Spleen (tissue), 11 donors: ENCODE measurements at regions not wholly inside any gene's neighbourhood (a gene's known extent, or its start where the extent isn't known, plus 50 kb on each side); places are given as distances from the start of the nearest gene placed in this dataset.

Experiments
- DNase-seq: peaks from one replicate; pipeline ENCODE4 v3.0.0-alpha.2; 2020
- H3K27ac ChIP-seq, 8 donors: fragments of 200-600 bp; sonication (generic) in 7 of 8; 1 replicate in 4 of 8; 2 replicates in 4 of 8; pipeline versions ENCODE4 v1.5.0 to v1.8.0; 2016 to 2021; ENCODE audit warnings: inconsistent platforms in 4 of 8, mild to moderate bottlenecking in 4 of 8, moderate library complexity in 1 of 8
- H3K27me3 ChIP-seq, 7 donors: fragments of 200-600 bp; sonication (generic) in 6 of 7; replicated peaks in 1 of 7; 1 replicate in 4 of 7; 2 replicates in 3 of 7; pipeline versions ENCODE4 v1.5.0 to v1.8.0; 2016 to 2021; ENCODE audit warnings: inconsistent platforms in 3 of 7, mild to moderate bottlenecking in 1 of 7
- H3K36me3 ChIP-seq, 6 donors: fragments of 200-600 bp; sonication (generic) in 5 of 6; 1 replicate in 4 of 6; 2 replicates in 2 of 6; pipeline versions ENCODE4 v1.5.0 to v1.8.0; 2016 to 2021; ENCODE audit warnings: inconsistent platforms in 2 of 6
- H3K4me1 ChIP-seq, 6 donors: fragments of 200-600 bp; sonication (generic) in 5 of 6; 1 replicate in 3 of 6; 2 replicates in 3 of 6; pipeline versions ENCODE4 v1.5.0 to v1.8.0; 2016 to 2021; ENCODE audit warnings: inconsistent platforms in 3 of 6
- H3K4me3 ChIP-seq, 8 donors: fragments of 200-600 bp; sonication (generic) in 7 of 8; 1 replicate in 4 of 8; 2 replicates in 4 of 8; pipeline versions ENCODE4 v1.5.0 to v1.8.0; 2016 to 2021; ENCODE audit warnings: inconsistent platforms in 4 of 8, mild to moderate bottlenecking in 4 of 8, moderate library complexity in 2 of 8
- H3K9me3 ChIP-seq, 8 donors: fragments of 200-600 bp; sonication (generic) in 7 of 8; 1 replicate in 4 of 8; 2 replicates in 4 of 8; pipeline versions ENCODE4 v1.5.0 to v1.8.0; 2016 to 2021; ENCODE audit warnings: inconsistent platforms in 4 of 8
- POLR2A ChIP-seq, 3 donors: fragments of 450-650 bp; IDR thresholded peaks; one replicate each; pipeline ENCODE4 v1.5.1; 2017; ENCODE audit warnings: antibody characterized with exemption in 3 of 3, mild to moderate bottlenecking in 1 of 3
- POLR2AphosphoS5 ChIP-seq, 3 donors: sonication (generic); formaldehyde crosslinking; IDR thresholded peaks; one replicate each; pipeline ENCODE4 v1.5.1; 2017; ENCODE audit warnings: antibody characterized with exemption in 3 of 3
- WGBS, 5 donors: extraction: QIAGEN DNeasy Blood & Tissue Kit in 3 of 5; methylation state at CpG; one replicate each; pipeline versions ENCODE4 v1.1.5 to v1.1.7; 2013 to 2018; 5-methylcytosine and 5-hydroxymethylcytosine counted together
- intact Hi-C: fragments of 100-400 bp; cut with DNase I; formaldehyde crosslinking; loops from one replicate; pipeline ENCODE4 v1.15.0; 2023; ENCODE audit warnings: low total_unique reads
- TF ChIP-seq, protein P1 (sequence below), 11 experiments: fragments of 200-600 bp in 7 of 11; fragments of 450-650 bp in 4 of 11; sonication (generic) in 4 of 11; IDR thresholded peaks in 8 of 11; conservative IDR thresholded peaks in 3 of 11; 1 replicate in 7 of 11; 2 replicates in 4 of 11; pipeline versions ENCODE4 v1.4.0 to v1.8.0; 2016 to 2021; ENCODE audit warnings: antibody characterized with exemption in 11 of 11, inconsistent platforms in 4 of 11, mild to moderate bottlenecking in 1 of 11
- donor health status: healthy with polysubstance abuse.
- donor health status: DM: no; HTN: no; CAD: no; lungs with moderate emphysema.
- donor health status: DM: no; HTN: no; CAD: no.
- donor health status: Bipolar disorder and iron deficiency.
- donor health status: healthy.
- donor health status: DM: no; HTN: no; CAD: no.
- donor health status: DM: yes; HTN: yes; CAD: no.

DNA sequence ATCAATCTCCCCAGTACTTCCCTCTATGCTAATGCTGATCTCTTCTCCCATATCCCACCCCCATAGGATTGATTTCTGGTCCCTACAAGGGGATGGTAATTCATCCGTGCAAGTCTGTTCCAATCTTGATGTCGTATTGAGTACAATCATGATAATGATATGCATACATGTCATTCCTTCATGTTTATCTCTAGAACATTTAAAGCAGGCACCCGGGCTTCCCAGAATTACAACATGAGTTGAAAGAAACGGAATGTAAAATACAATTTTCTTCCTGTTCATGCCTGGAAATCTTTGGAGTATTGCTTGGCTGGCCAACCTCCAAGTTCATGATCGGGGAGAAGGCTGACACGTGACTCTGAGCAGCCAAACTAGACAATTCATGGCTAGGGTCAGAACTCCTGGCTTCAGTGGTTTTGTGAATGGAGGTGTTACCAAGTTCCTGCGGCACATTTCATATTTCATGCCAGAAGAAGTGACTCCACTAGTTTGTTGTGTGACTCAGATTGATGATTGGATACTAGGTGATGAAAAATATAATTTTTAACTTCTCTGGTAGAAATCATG lies 66.6 kb downstream of the C9orf152 start:
- WGBS, 5 donors = 54 to 64% (median 60%) methylated on average over 7 of the region's 7 CpGs
- Histone ChIP-seq H3K4me3 (no peak overlapping the region), H3K27me3 (no peaks in the 10 kb centered on the region), H3K36me3 (peaks cover 0 to 44% (median 19%) of the 10 kb centered on the region in 6 donors), H3K9me3 (no peaks in the 10 kb centered on the region), H3K27ac (peak overlapping the region in 6 of 8 donors; percentile 62 to 86 (median 77)), H3K4me1 (peaks cover 24 to 83% (median 64%) of the 10 kb centered on the region in 6 donors)
- no peak for DNase-seq
- TF ChIP-seq, protein P1, sequence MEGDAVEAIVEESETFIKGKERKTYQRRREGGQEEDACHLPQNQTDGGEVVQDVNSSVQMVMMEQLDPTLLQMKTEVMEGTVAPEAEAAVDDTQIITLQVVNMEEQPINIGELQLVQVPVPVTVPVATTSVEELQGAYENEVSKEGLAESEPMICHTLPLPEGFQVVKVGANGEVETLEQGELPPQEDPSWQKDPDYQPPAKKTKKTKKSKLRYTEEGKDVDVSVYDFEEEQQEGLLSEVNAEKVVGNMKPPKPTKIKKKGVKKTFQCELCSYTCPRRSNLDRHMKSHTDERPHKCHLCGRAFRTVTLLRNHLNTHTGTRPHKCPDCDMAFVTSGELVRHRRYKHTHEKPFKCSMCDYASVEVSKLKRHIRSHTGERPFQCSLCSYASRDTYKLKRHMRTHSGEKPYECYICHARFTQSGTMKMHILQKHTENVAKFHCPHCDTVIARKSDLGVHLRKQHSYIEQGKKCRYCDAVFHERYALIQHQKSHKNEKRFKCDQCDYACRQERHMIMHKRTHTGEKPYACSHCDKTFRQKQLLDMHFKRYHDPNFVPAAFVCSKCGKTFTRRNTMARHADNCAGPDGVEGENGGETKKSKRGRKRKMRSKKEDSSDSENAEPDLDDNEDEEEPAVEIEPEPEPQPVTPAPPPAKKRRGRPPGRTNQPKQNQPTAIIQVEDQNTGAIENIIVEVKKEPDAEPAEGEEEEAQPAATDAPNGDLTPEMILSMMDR (IDR thresholded peaks at IDR 0.05 in 8 of 11, conservative IDR thresholded peaks at IDR 0.05 in 3 of 11) = no peak
- TF ChIP-seq POLR2AphosphoS5 (IDR thresholded peaks at IDR 0.05) = peak in 1 of 3 donors; percentile 48
- TF ChIP-seq POLR2A (IDR thresholded peaks at IDR 0.05) = no peak
- intact Hi-C loops = no loop called here

DNA sequence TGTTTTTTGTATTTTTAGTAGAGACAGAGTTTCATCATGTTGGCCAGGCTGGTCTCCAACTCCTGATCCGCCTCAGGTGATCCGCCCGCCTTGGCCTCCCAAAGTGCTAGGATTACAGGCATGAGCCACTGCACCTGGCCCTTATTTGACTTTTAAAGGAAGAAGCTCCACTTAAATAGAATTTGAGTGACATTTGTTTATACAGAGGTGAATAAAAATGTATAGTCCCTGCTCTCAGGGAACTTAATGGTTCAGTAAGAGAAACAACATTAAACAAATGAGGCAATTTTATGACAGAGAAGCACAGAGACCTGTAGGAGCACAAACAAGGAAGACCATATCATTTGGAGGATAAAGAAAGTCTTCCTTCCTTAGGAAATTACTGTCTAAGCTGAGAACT lies 65.7 kb downstream of the C9orf152 start:
- intact Hi-C loops = no loop called here
- 89 to 96% (median 94%) methylated on average over 3 of the region's 3 CpGs for WGBS, 5 donors
- Histone ChIP-seq H3K4me1 (peaks cover 33 to 88% (median 72%) of the 10 kb centered on the region in 6 donors), H3K9me3 (no peaks in the 10 kb centered on the region), H3K4me3 (no peak overlapping the region), H3K27me3 (no peaks in the 10 kb centered on the region), H3K36me3 (peaks cover 0 to 35% (median 11%) of the 10 kb centered on the region in 6 donors), H3K27ac (peak overlapping the region in 7 of 8 donors; percentile 62 to 86 (median 77))
- no peak for DNase-seq
- TF ChIP-seq, protein P1 (IDR thresholded peaks at IDR 0.05 in 8 of 11, conservative IDR thresholded peaks at IDR 0.05 in 3 of 11) = no peak
- TF ChIP-seq POLR2AphosphoS5 (IDR thresholded peaks at IDR 0.05) (no peak), POLR2A (IDR thresholded peaks at IDR 0.05) (no peak)

DNA sequence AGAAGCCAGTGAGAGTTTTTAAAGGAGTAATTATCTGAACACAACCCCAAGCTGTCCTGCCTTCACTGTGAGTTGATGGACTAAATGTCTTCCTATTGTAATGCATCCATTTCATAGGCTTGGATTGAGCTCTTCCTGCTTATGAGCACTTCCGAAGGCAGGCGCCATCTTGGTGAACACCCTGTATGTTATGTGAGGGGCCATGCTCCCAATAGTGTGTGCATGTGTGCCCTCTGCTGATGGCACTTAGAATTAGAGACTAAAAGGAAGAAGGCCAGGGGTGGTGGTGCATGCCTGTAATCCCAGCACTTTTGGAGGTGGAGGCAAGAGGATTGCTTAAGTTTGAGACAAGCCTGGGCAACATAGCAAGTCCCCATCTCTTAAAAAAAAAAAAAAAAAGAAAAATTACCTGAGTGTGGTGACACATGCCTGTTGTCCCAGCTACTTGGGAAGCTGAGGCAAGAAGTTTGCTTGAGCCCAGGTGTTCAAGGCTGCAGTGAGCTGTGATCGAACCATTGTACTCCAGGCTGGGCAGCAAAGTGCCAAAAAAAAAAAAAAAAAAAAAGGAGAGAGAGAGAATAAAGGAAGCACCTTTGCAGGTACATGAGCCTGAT lies 65.0 kb downstream of the C9orf152 start:
- WGBS, 5 donors = 67 to 80% (median 75%) methylated on average over 3 of the region's 3 CpGs

DNA sequence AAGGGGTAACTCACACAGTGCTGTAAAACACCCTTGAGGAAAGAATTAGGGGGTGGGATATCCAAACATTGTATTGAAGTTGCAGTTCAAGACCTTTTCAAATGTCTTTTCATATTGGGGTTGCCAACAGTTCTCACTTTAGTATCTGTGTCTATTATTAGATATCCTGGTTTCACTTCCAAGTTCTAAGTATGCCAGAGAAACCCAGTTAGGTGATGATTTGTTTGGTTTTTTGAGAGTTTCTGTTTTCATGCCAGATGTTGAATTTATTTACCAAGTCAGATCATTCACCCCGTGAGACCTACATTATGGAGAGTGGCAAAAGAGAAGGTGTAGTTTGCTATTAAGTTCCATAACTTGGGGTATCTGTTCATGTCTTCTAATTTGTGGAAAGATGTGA lies 64.5 kb downstream of the C9orf152 start:
- DNase-seq = no peak
- H3K27ac ChIP-seq = peak overlapping the region; percentile 38 to 86 (median 75)
- H3K36me3 ChIP-seq = peaks cover 0 to 23% (median 3%) of the 10 kb centered on the region in 6 donors
- H3K27me3 ChIP-seq = no peaks in the 10 kb centered on the region
- peak overlapping the region in 2 of 8 donors; percentile 9 to 20 for H3K4me3 ChIP-seq
- intact Hi-C loops = no loop called here
- H3K9me3 ChIP-seq = no peaks in the 10 kb centered on the region
- no peak for TF ChIP-seq POLR2A (IDR thresholded peaks at IDR 0.05)
- TF ChIP-seq, protein P1 (IDR thresholded peaks at IDR 0.05 in 8 of 11, conservative IDR thresholded peaks at IDR 0.05 in 3 of 11) = no peak
- TF ChIP-seq POLR2AphosphoS5 (IDR thresholded peaks at IDR 0.05) = no peak
- peaks cover 43 to 88% (median 79%) of the 10 kb centered on the region in 6 donors for H3K4me1 ChIP-seq
- WGBS, 5 donors = 5 to 14% (median 11%) methylated on average over 1 of the region's 1 CpG

More for the DNA sequence above, 65.0 kb downstream of the C9orf152 start:
- Histone ChIP-seq H3K9me3 (no peaks in the 10 kb centered on the region), H3K36me3 (peaks cover 0 to 28% (median 5%) of the 10 kb centered on the region in 6 donors), H3K4me3 (peak overlapping the region in 2 of 8 donors; percentile 9 to 20), H3K4me1 (peaks cover 39 to 88% (median 76%) of the 10 kb centered on the region in 6 donors), H3K27ac (peak overlapping the region; percentile 38 to 86 (median 75)), H3K27me3 (no peaks in the 10 kb centered on the region)
- intact Hi-C loops = no loop called here
- no peak for DNase-seq
- TF ChIP-seq POLR2A (IDR thresholded peaks at IDR 0.05) = no peak
- TF ChIP-seq, protein P1 (IDR thresholded peaks at IDR 0.05 in 8 of 11, conservative IDR thresholded peaks at IDR 0.05 in 3 of 11) = no peak
- no peak for TF ChIP-seq POLR2AphosphoS5 (IDR thresholded peaks at IDR 0.05)
